ENCODE measurements at regions not wholly inside any gene's neighbourhood (a gene's known extent, or its start where the extent isn't known, plus 50 kb on each side); places are given as distances from the start of the nearest gene placed in this dataset.
A peak's percentile ranks its signal among the peaks of the same experiment; 100 is the strongest.

GRCh38 chr1:36555041-36555440 lies 72.3 kb upstream of the CSF3R start:
- CTCF ChIA-PET, result interaction anchor here (0.6 to 1.7 kb wide), 6 partner anchors 11 to 880 kb away, joined by 3 to 7 read pairs (median 4); no protein-coding TSS in a partner anchor
- Histone ChIP-seq H3K27me3 (ENCODE audit: control insufficient read depth, insufficient read depth, low read length) (peaks cover 8% of the 10 kb centered on the region), H3K36me3 (ENCODE audit: control insufficient read depth, insufficient read depth, low read length) (no peaks in the 10 kb centered on the region), H3K4me3 (ENCODE audit: low read depth, low read length) (no peak overlapping the region)
- TF ChIP-seq CTCF (IDR thresholded peaks at IDR 0.05; ENCODE audit: insufficient read depth, low read depth, low read length), result no peak
- POLR2A ChIA-PET, result no interaction called here
- DNase-seq (ENCODE audit: low read depth), result no peak

GRCh38 chr1:36554323-36554628 lies 71.6 kb upstream of the CSF3R start:
- ChIA-PET POLR2A (no interaction called here), CTCF (interaction anchor here (0.6 to 2.6 kb wide), 10 partner anchors 10 to 899 kb away, joined by 3 to 10 read pairs (median 4); no protein-coding TSS in a partner anchor)
- H3K27me3 ChIP-seq (ENCODE audit: control insufficient read depth, insufficient read depth, low read length), result peaks cover 8% of the 10 kb centered on the region
- DNase-seq (ENCODE audit: low read depth), result no peak
- H3K36me3 ChIP-seq (ENCODE audit: control insufficient read depth, insufficient read depth, low read length), result no peaks in the 10 kb centered on the region
- H3K4me3 ChIP-seq (ENCODE audit: low read depth, low read length), result no peak overlapping the region
- TF ChIP-seq CTCF (IDR thresholded peaks at IDR 0.05; ENCODE audit: insufficient read depth, low read depth, low read length), result no peak

GRCh38 chr1:36553591-36554322 lies 71.0 kb upstream of the CSF3R start:
- no peak overlapping the region for H3K4me3 ChIP-seq (ENCODE audit: low read depth, low read length)
- ChIA-PET CTCF (interaction anchor here (0.6 to 2.6 kb wide), 11 partner anchors 9 to 900 kb away, joined by 3 to 10 read pairs (median 5); no protein-coding TSS in a partner anchor), POLR2A (no interaction called here)
- peak; percentile 65 for TF ChIP-seq CTCF (IDR thresholded peaks at IDR 0.05; ENCODE audit: insufficient read depth, low read depth, low read length)
- no peaks in the 10 kb centered on the region for H3K36me3 ChIP-seq (ENCODE audit: control insufficient read depth, insufficient read depth, low read length)
- DNase-seq (ENCODE audit: low read depth), result no peak
- H3K27me3 ChIP-seq (ENCODE audit: control insufficient read depth, insufficient read depth, low read length), result peaks cover 8% of the 10 kb centered on the region

- Histone ChIP-seq H3K4me3 (ENCODE audit: low read depth, low read length) (no peak overlapping the region), H3K27me3 (ENCODE audit: control insufficient read depth, insufficient read depth, low read length) (peaks cover 2% of the 10 kb centered on the region; the same call in 1 of the 2 replicates), H3K36me3 (ENCODE audit: control insufficient read depth, insufficient read depth, low read length) (no peaks in the 10 kb centered on the region; the same call in 1 of the 2 replicates)
- ChIA-PET POLR2A (no interaction called here), CTCF (interaction anchor here (1.0 to 2.4 kb wide), 2 partner anchors 10 kb away, joined by 5 to 10 read pairs; no protein-coding TSS in a partner anchor)
- DNase-seq (ENCODE audit: low read depth), result no peak
- TF ChIP-seq CTCF (IDR thresholded peaks at IDR 0.05; ENCODE audit: insufficient read depth, low read depth, low read length), result peak; percentile 18; the same call in 1 of the 2 replicates
These were observed 60.3 kb upstream of the CSF3R start for GRCh38 chr1:36542962-36543515.
